ENCODE measurements at regions not wholly inside any gene's neighbourhood (a gene's known extent, or its start where the extent isn't known, plus 50 kb on each side); places are given as distances from the start of the nearest gene placed in this dataset.

GRCh38 chr4:34676400-34676799 is 1567.9 kb downstream of the ARAP2 start:
- no peaks in the 10 kb centered on the region for H3K79me2 ChIP-seq (ENCODE audit: insufficient read depth, low read length)
- no peak overlapping the region for H2AFZ ChIP-seq (ENCODE audit: low read length)
- H3K9ac ChIP-seq (ENCODE audit: low read depth, low read length, poor library complexity, severe bottlenecking): no peak overlapping the region
- no peaks in the 10 kb centered on the region for H3F3A ChIP-seq (ENCODE audit: low read depth)
- no peaks in the 10 kb centered on the region for H3K9me2 ChIP-seq (replicated peaks; ENCODE audit: low read depth, low read length)
- no peaks in the 10 kb centered on the region for H3K36me3 ChIP-seq (ENCODE audit: insufficient read depth, low read length)
- no peaks in the 10 kb centered on the region for H3K27me3 ChIP-seq (ENCODE audit: insufficient read depth, low read length, poor library complexity, severe bottlenecking)
- no peaks in the 10 kb centered on the region for H3K4me1 ChIP-seq (ENCODE audit: insufficient read depth, low read length, poor library complexity, severe bottlenecking)
- no peak overlapping the region for H3K4me2 ChIP-seq (ENCODE audit: low read depth, low read length, poor library complexity, severe bottlenecking)
- H3K9me3 ChIP-seq (ENCODE audit: insufficient read depth, low read depth, low read length): no peaks in the 10 kb centered on the region
- no peak overlapping the region for H3K4me3 ChIP-seq (ENCODE audit: low read length, poor library complexity, severe bottlenecking)
- no peak for TF ChIP-seq CTCF (conservative IDR thresholded peaks at IDR 0.05; ENCODE audit: low read length)
- TF ChIP-seq EZH2phosphoT487 (IDR thresholded peaks at IDR 0.05; ENCODE audit: borderline replicate concordance): no peak
- H4K20me1 ChIP-seq (ENCODE audit: insufficient read depth, low read length, poor library complexity, severe bottlenecking): no peaks in the 10 kb centered on the region

- Histone ChIP-seq H3K9ac (ENCODE audit: low read depth, low read length, poor library complexity, severe bottlenecking) (no peak overlapping the region), H3K9me3 (ENCODE audit: insufficient read depth, low read depth, low read length) (no peaks in the 10 kb centered on the region), H3K4me2 (ENCODE audit: low read depth, low read length, poor library complexity, severe bottlenecking) (no peak overlapping the region), H4K20me1 (ENCODE audit: insufficient read depth, low read length, poor library complexity, severe bottlenecking) (no peaks in the 10 kb centered on the region), H3K4me3 (ENCODE audit: low read length, poor library complexity, severe bottlenecking) (no peak overlapping the region), H3F3A (ENCODE audit: low read depth) (no peaks in the 10 kb centered on the region), H3K79me2 (ENCODE audit: insufficient read depth, low read length) (no peaks in the 10 kb centered on the region), H3K9me2 (replicated peaks; ENCODE audit: low read depth, low read length) (no peaks in the 10 kb centered on the region), H3K36me3 (ENCODE audit: insufficient read depth, low read length) (no peaks in the 10 kb centered on the region), H3K27me3 (ENCODE audit: insufficient read depth, low read length, poor library complexity, severe bottlenecking) (no peaks in the 10 kb centered on the region), H2AFZ (ENCODE audit: low read length) (no peak overlapping the region), H3K4me1 (ENCODE audit: insufficient read depth, low read length, poor library complexity, severe bottlenecking) (no peaks in the 10 kb centered on the region)
- TF ChIP-seq EZH2phosphoT487 (IDR thresholded peaks at IDR 0.05; ENCODE audit: borderline replicate concordance) (no peak), CTCF (conservative IDR thresholded peaks at IDR 0.05; ENCODE audit: low read length) (no peak)
Observed at GRCh38 chr4:34678431-34678830, 1565.9 kb downstream of the ARAP2 start.

- H3K4me1 ChIP-seq (ENCODE audit: insufficient read depth, low read length, poor library complexity, severe bottlenecking): no peaks in the 10 kb centered on the region
- H3K9me3 ChIP-seq (ENCODE audit: insufficient read depth, low read depth, low read length): no peaks in the 10 kb centered on the region
- H3K27me3 ChIP-seq (ENCODE audit: insufficient read depth, low read length, poor library complexity, severe bottlenecking): no peaks in the 10 kb centered on the region
- H3F3A ChIP-seq (ENCODE audit: low read depth): no peaks in the 10 kb centered on the region
- TF ChIP-seq EZH2phosphoT487 (IDR thresholded peaks at IDR 0.05; ENCODE audit: borderline replicate concordance): no peak
- H3K79me2 ChIP-seq (ENCODE audit: insufficient read depth, low read length): no peaks in the 10 kb centered on the region
- H4K20me1 ChIP-seq (ENCODE audit: insufficient read depth, low read length, poor library complexity, severe bottlenecking): no peaks in the 10 kb centered on the region
- H2AFZ ChIP-seq (ENCODE audit: low read length): no peak overlapping the region
- H3K9me2 ChIP-seq (replicated peaks; ENCODE audit: low read depth, low read length): no peaks in the 10 kb centered on the region
- H3K4me2 ChIP-seq (ENCODE audit: low read depth, low read length, poor library complexity, severe bottlenecking): no peak overlapping the region
- no peaks in the 10 kb centered on the region for H3K36me3 ChIP-seq (ENCODE audit: insufficient read depth, low read length)
- no peak overlapping the region for H3K9ac ChIP-seq (ENCODE audit: low read depth, low read length, poor library complexity, severe bottlenecking)
- H3K4me3 ChIP-seq (ENCODE audit: low read length, poor library complexity, severe bottlenecking): no peak overlapping the region
Observed at GRCh38 chr4:34679228-34679627, 1565.1 kb downstream of the ARAP2 start.

GRCh38 chr4:34709564-34709963 is 1534.8 kb downstream of the ARAP2 start:
- no peaks in the 10 kb centered on the region for H3K9me3 ChIP-seq (ENCODE audit: insufficient read depth, low read depth, low read length)
- H3K27me3 ChIP-seq (ENCODE audit: insufficient read depth, low read length, poor library complexity, severe bottlenecking): no peaks in the 10 kb centered on the region

More at GRCh38 chr4:34709564-34709963, 1534.8 kb downstream of the ARAP2 start:
- H3K9ac ChIP-seq (ENCODE audit: low read depth, low read length, poor library complexity, severe bottlenecking): no peak overlapping the region
- H3K36me3 ChIP-seq (ENCODE audit: insufficient read depth, low read length): no peaks in the 10 kb centered on the region
- H3F3A ChIP-seq (ENCODE audit: low read depth): no peaks in the 10 kb centered on the region
- H3K9me2 ChIP-seq (replicated peaks; ENCODE audit: low read depth, low read length): no peaks in the 10 kb centered on the region
- H3K4me1 ChIP-seq (ENCODE audit: insufficient read depth, low read length, poor library complexity, severe bottlenecking): no peaks in the 10 kb centered on the region
- H4K20me1 ChIP-seq (ENCODE audit: insufficient read depth, low read length, poor library complexity, severe bottlenecking): no peaks in the 10 kb centered on the region
- H3K4me3 ChIP-seq (ENCODE audit: low read length, poor library complexity, severe bottlenecking): no peak overlapping the region
- H3K4me2 ChIP-seq (ENCODE audit: low read depth, low read length, poor library complexity, severe bottlenecking): no peak overlapping the region
- TF ChIP-seq EZH2phosphoT487 (IDR thresholded peaks at IDR 0.05; ENCODE audit: borderline replicate concordance): no peak
- TF ChIP-seq CTCF (conservative IDR thresholded peaks at IDR 0.05; ENCODE audit: low read length): no peak
- H2AFZ ChIP-seq (ENCODE audit: low read length): no peak overlapping the region
- no peaks in the 10 kb centered on the region for H3K79me2 ChIP-seq (ENCODE audit: insufficient read depth, low read length)

Data from Loucy (cell line).